Keratinocyte (primary cell): ENCODE measurements at regions not wholly inside any gene's neighbourhood (a gene's known extent, or its start where the extent isn't known, plus 50 kb on each side); places are given as distances from the start of the nearest gene placed in this dataset.

ENCODE experiments used
- EZH2 ChIP-seq: IDR thresholded peaks from one replicate; pipeline ENCODE4 v1.6.1; 2012; ENCODE audit warnings: inconsistent platforms, mild to moderate bottlenecking, low read length, moderate library complexity
- TF ChIP-seq, protein P1 (sequence below), 3 experiments: IDR thresholded peaks in 1 of 3; conservative IDR thresholded peaks in 1 of 3; optimal IDR thresholded peaks in 1 of 3; 2 replicates in 2 of 3; 3 replicates in 1 of 3; pipeline versions ENCODE3 to v1.5.1; 2011; ENCODE audit warnings: low read length in 3 of 3, mild to moderate bottlenecking in 3 of 3, moderate library complexity in 2 of 3, control low read depth in 1 of 3, inconsistent platforms in 1 of 3; ENCODE audit not compliant: insufficient read depth in 2 of 3; ENCODE audit errors: extremely low read depth in 1 of 3

DNA sequence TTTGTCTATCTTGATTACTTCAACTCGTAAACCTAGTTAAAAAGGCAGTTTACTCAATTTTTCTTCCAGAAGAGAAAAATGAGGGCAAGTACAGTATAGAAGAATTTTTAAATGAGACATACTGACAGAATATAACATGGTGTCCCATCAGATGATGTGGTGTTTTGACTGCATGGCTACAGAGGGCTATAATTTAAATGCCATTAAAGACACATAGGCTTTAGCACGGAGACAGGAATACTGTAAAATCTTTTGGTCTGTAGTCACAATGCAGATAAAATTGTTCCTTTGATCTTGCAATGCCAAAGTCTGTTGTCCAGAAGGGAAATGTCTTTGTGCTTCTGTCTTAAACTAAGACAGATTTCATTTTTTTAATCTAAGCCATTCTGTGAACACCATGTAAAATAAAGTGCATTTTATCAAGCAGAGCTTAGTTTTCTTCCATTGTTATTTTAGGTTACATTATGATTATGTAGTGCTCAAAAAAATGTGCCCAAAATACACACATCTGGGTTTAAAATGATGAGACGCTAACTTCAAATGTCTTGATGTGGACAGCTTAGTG lies 249.6 kb downstream of the PTPRC start:
- TF ChIP-seq, protein P1, sequence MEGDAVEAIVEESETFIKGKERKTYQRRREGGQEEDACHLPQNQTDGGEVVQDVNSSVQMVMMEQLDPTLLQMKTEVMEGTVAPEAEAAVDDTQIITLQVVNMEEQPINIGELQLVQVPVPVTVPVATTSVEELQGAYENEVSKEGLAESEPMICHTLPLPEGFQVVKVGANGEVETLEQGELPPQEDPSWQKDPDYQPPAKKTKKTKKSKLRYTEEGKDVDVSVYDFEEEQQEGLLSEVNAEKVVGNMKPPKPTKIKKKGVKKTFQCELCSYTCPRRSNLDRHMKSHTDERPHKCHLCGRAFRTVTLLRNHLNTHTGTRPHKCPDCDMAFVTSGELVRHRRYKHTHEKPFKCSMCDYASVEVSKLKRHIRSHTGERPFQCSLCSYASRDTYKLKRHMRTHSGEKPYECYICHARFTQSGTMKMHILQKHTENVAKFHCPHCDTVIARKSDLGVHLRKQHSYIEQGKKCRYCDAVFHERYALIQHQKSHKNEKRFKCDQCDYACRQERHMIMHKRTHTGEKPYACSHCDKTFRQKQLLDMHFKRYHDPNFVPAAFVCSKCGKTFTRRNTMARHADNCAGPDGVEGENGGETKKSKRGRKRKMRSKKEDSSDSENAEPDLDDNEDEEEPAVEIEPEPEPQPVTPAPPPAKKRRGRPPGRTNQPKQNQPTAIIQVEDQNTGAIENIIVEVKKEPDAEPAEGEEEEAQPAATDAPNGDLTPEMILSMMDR (optimal IDR thresholded peaks at IDR 0.05 in 1 of 3, IDR thresholded peaks at IDR 0.05 in 1 of 3, conservative IDR thresholded peaks at IDR 0.05 in 1 of 3; ENCODE audit: extremely low read depth in 1 of 3, insufficient read depth in 2 of 3, low read length in 3 of 3) = no peak
- TF ChIP-seq EZH2 = no peak
